HG03135 (cell line): ENCODE measurements at regions not wholly inside any gene's neighbourhood (a gene's known extent, or its start where the extent isn't known, plus 50 kb on each side); places are given as distances from the start of the nearest gene placed in this dataset.

Source experiments
- ATAC-seq: cut with Tn5 transposase; IDR thresholded peaks from one replicate; pipeline ENCODE4 v1.9.1; 2021; ENCODE audit warnings: mild to moderate bottlenecking, moderate library complexity; ENCODE audit not compliant: unreplicated experiment

DNA sequence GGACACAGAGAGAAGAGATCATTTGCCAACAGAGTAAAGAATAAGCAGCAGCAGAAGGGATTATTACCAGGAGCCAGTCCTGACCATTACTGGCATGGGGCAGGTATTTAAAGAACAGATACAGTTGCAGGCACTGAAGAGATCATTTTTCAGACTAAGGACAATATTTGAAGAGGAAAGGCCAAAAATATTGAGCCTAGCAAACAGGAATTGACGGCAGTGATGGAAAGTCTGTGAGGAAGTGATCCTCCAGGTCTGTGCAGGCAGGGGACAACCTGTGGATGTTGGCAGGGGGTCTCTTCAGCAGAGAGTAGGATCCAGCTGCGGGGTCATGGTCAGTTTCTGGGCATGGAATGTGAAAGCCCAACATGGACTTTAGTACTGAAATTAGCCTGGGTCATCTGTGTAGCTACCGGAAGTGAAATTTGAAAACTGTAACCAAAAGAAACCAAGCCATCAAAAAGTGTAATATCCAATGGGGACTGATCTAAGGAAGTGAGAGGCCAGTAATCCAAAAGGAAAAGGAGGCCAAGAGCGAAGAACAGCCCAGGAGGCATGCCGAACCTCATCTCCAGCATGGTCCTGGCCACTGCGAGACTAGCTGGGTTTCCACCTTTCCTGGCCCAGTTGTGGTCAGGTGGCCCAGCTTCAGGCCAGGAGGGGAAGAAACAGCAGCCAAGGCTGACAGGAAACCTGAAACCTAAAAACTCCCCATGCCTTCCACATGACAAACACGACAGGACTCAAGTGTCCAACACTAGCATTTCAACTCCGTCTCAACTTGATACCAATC lies 115.1 kb upstream of the TNFAIP3 start:
- ATAC-seq, result no peak

DNA sequence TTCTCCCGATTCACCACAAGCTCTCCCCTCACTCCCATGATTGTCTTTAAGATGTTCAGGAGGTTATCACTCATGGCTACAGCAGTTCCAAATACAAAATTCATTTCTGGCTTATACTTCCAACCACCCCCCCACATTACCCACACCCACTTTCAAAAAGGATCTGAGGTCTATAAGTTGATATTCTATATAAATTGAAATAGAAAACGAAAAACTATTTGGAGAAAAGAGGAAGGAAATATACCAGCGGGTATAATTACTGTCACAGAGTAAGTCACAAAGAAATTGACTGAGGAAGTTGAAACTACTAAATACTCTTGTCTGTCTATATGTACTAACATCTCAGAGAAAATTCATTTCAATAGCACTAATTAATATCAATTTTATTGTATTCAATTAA lies 112.7 kb upstream of the TNFAIP3 start:
- ATAC-seq, result peak; percentile 69

DNA sequence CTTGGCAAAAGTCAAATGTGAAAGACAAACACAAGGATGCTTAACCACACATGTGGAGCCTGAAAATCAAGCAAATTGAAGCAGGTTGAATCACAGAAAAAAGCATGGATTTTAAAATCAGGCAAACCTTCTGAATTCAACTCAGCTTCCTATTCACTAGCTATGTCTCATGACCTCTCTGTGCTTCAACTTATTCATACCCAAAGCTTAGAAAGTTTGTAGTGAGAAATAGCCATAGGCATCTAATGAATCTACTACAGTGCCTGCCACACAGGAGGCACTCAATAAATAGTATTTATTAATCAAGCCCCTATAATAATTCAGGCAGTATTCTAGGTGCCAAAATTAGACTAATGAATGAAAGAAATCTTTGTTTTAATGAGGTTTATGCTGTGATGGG lies 112.2 kb upstream of the TNFAIP3 start:
- no peak for ATAC-seq

DNA sequence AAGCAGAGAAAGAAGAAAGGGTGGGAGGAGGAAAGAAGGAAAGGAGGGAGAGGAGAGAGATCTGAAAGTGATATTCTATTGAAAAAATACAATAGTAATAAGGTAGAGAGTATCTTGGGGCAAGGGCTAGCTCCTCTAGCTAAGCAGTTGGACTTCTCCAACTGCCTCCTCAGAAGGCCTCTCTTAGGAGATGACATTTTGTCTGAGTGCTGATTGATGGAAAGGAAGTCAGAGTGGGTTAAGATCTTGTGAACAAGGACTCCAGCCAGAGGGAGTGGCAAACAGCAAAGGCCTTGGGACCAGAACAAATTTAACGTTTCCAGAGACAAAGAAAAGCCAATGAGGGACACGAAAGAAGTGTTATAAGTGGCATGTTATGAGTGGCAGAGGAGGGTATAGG lies 111.8 kb upstream of the TNFAIP3 start:
- no peak for ATAC-seq

DNA sequence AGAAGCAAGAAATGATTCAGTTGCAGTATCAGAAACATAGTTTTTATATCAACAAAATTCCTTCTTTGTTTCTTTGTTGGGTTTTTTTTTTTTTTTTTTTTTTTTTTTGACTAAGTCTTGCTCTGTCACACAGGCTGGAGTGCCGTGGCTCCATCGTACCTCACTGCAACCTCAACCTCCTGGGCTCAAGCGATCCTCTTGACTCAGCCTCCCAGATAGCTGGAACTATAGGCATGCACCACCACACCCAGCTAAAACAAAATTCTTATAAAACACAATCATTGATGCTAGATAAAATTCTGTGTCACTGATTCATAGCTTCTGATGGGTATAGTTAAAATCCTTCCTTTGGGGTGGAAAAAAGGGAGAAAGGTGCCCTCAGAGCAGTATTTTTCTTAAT lies 110.3 kb upstream of the TNFAIP3 start:
- no peak for ATAC-seq

DNA sequence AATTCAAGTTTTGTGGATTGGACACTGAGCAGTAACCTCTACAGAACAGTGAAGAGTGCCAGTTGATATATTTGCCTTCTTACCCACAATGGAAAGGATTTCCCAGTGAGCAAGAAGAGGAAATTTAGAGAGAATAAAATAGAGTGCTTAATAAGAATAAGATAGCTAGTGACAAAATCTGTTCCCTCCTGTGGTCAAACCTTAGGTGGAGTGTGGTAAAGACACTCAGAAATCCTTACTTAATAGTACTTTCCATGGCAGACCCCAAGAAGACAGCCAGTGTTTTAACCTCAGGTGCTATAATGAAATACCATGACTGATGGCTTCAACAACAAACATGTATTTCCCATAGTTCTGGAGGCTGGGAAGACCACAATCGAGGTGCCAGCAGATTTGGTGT lies 108.4 kb upstream of the TNFAIP3 start:
- ATAC-seq, result no peak

DNA sequence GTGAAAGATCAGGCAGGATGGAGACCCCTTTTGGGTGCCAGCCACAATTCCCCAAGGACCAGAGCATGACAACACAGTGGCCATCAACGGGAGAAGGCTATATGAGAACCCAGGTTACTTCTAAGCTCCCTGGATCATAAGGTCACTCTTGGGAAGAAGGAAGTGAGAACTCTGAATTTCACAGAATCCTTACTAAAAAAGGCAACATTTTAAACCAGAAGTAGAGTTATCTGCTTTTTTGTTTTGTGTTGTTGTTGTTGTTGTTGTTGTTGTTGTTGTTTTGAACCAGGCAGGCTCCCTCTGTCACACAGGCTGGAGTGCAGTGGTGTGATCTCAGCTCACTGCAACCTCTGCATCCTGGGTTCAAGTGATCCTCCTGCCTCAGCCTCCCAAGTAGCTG lies 107.4 kb upstream of the TNFAIP3 start:
- no peak for ATAC-seq

DNA sequence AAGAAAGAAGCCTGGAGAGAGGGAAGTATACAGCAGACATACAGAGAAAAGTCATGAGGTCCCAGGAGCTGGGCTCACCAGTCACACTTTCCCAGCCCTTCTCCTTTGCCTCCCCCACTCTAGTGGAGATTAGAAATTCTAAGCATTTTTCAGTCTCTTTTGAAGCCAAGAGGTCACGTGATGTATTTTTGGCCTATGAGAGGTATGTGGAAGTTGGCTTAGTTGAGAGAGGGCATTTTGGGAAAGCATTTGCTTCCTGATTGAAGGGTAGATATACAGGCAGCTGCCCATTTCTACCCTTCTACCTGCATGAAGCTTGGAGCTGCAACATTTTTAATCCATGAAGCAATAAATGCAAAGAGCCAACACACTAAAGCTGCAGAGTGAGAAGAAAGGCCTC lies 106.0 kb upstream of the TNFAIP3 start:
- no peak for ATAC-seq

DNA sequence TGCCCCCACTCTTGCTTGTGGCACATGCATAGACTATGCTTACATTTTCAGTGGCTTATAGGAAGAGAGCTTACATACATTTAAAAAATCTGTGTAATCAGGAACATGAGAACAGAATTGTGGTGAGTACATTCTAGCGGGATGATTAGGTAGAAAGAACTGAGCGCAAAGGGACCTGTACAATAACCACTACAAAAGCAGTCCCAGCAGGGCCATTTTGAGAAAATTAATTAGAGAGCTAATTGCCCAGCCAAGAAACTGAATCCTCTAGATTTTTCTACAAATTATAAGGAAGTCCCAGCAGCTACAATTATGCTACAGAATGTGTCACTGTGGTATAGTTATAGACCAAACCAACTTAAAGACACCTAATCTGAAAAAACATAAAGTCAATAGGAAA lies 105.6 kb upstream of the TNFAIP3 start:
- ATAC-seq, result no peak

DNA sequence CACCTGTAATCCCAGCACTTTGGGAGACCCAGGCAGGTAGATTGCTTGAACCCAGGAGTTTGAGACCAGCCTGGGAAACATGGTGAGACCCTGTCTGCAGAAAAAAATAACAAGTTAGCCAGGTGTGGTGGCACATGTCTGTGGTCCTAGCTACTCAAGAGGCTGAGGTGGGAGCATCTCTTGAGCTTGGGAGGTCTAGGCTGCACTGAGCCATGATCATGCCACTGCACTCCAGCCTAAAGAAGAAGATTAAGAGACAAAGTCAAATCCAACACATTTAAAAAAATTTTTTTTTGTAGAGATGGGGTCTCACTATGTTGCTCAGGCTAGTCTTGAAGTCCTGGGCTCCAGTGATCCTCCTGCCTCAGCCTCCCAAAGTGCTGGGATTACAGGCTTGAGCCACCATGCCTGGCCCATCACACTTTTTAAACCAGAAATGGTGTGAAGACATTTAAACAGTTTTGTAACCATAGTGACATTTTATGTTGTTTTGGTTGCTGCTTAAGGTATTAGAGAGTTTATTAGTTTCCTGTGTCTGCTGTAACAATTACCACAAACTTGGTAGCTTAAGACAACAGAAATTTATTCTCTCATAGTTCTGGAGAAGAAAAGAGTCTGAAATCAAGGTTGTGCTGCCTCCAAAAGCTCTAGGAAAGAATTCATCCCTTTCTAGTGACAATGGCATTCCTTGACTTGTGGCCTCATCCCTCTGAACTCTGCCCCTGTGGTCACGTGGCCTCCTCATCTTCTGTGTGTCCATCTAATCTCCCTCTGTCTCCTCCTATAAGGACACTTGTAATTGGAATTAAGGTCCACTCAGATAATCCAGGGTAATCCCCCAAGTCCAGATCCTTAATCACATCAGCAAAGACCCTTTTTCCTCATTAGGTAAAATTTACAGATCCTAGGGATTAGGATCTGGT lies 104.6 kb upstream of the TNFAIP3 start:
- no peak for ATAC-seq

DNA sequence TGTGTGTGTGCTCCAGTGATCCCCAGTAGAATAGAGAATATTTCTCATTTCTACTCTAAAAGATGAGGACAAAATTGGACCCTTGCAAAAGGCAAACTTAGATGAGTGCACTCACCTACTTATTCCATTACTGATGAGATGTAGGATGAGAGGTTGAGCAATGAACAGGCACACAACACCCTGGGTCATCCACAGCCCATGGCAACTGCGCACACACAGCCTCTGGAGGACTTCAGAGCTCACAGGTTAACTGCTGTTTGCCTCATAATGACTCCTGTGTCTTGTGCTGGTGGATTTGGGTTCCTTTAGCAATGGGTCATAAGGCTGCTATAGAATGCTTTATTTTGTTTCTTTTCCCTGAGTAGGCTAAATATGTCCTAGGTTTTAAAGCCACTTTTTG lies 103.6 kb upstream of the TNFAIP3 start:
- ATAC-seq, result no peak

DNA sequence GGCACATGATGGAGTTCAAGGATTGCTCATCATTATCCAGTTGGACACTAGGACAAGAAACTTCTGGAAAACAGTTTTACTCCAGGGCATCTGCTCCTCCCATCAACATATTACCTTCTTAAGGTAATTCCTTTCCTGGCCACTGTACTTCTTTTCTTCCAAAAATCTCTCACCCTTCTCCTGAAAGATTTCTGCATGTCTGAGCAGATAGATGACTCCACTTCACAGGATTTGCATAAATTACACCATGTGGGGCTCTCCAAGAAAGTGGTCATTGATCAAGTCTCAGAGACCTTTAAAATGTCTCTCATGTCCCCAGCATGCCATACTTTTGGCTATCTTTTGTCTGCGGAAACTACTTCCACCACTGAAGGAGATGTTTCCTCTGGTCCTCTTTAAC lies 103.2 kb upstream of the TNFAIP3 start:
- ATAC-seq, result no peak

DNA sequence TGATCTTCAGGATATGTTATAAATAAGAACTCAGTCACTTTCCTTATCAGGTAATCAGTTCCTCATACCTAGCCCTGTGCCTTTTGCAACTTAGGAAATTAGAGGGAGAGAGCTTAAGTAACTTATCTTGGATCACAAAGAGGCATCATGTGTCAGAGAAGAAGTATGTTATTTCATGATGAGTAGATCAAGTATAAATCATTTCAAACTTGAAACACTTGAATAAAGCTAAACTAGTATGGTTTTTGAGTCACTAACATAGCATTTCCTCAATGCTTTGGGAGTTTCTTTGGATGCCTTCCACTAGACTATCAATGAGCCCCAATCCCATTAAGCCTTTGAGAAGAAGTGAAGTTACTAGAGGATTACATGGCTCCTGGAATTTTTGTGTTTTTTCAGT lies 102.6 kb upstream of the TNFAIP3 start:
- ATAC-seq, result no peak

DNA sequence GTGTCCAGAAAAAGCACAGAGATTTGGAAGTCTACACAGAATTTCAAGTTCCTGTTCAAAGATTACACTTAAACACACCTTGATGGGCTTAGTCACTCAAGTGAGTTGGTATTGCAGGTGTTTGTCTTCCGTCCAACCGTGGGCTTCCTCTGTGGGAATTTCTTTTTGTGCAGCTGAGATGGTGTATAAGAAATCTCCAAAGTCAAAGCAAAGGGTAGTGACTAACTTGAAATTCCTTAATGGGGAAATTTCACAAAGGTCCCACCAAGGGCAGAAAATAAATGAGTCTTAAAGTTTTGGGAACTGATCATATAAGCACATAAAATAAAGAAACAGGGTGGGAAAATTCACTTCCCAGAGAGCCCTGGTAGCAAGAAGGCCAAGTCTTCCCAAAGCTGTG lies 102.0 kb upstream of the TNFAIP3 start:
- no peak for ATAC-seq

DNA sequence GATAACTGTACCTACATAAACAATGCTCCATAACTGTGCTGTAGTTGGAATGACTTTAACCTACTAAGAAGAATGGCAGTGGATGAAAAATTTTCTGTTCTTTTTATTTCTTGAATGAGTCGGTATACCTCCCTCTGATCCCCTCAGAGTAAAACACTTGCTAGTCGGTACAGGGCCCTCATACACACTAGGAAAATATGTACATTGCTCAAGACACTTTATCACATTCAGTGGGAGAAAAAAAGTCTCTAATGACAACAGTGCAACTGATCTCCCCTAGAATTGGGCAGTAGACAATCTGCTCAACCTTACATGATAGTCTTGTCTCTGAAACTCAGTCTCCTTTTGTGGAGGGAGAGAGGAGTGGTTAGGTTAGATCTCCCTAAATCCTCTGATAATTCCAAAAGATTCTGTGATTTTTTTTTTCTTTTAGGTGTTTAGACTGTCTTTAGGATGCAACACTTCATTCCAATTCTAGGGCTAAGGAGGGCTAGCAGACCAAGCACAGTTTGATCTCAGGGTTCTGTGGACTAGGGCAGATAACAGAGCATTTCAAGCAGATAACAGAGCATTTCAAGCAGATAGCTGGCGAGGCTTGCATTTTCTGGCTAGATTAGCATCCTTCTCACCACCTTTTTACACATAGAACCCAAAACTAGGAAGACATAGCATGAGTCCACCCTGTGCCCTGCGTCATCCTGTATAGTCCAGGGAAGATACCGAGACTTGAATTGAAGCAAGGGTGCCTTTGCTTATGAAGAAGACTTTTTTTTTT lies 100.3 kb upstream of the TNFAIP3 start:
- no peak for ATAC-seq

DNA sequence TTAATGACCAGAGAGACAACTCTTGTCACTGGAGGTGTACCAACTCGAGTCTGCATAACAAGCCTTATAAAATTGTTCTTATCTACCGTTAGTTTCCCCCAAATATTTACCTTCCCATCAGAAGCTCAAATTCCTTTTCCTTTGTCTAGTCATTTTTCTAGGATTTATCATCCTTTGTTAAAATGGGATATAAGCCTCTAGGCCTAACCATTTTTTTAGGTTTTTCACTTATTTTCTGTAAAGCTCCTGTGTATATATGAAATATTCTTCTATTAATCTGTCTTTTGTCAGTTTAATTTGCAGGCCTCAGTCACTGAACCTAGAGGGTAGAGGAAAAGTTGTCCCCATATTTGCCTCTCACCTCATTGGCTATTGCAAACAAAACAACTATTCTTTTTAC lies 99.6 kb upstream of the TNFAIP3 start:
- no peak for ATAC-seq

DNA sequence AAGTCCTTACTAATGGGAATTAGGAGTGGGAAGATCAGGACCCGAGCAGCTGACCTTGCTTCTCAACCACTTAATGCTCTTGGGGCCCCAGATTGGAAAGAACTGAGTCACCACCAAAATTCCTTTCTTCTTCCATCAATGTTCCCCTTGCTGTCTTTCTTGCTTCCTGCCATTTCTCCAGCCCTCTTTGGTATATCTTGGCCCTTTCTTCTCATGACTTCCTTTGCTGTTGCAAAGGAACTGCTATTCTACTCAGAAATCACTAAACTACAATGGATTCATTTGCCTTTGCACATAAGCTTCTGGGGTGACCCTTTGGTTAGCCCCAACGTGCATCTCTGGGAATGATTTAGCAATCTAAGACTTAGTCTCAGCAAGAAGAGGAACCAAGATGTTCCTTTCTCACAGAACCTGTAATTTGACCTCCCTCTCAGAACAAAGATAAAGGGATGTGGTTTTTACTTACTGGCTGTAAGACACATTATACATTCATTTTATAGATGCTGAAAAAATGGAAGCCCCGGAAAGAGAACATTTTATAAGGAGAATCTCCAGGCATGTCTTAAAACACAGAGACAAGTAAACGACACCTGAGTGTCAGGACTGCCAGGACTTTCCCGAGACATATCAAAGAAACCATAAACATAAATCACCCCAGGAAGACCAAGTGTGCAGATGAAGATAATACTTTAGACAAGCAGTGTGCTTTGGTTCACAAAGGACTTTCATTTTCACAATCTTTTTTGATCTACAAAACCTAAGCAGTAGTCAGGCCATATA lies 99.0 kb upstream of the TNFAIP3 start:
- peak; percentile 84 for ATAC-seq

DNA sequence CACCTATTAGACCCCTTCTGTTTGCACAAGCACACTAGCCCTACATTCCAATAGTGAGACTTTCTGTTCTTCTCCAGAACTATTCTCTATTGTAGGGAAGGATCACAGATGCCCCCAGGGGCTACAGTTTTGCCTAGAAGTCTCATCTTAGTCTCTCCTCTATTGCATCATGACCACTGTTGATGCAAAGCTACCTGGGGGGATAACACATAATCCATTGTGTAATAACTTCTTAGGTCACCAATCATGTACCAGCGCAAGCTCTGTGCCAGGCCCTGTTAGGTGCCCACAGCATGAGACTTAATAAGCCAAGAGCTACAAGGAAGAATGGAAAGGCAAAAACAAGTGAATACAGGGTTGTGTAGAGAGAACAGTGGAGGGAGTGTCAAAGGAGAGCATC lies 98.1 kb upstream of the TNFAIP3 start:
- no peak for ATAC-seq

DNA sequence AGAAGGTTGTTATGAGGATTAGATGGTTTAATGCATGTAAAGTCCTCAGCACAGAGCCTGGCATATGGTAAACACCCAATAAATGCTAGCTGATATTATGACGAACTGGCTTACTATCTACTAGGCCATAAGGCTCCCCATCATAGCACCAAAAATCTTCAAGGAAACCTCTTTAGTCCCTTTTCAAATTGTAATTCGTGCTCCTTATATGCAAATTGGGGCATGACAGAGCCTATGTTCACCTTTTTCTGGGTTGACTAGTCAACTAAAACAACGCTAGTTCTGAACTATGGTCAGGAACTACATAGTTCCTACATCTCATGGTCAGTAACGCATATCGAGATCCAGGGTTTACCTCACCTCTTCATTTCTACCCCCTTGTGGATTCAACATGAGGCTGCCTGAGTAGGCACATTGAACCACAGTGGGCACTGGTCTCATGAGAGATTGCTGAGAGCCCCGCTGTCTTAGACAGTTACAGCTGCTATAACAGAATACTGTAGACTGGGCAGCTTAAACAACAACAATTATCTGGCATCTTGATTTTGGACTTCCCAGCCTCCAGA lies 97.2 kb upstream of the TNFAIP3 start:
- no peak for ATAC-seq

DNA sequence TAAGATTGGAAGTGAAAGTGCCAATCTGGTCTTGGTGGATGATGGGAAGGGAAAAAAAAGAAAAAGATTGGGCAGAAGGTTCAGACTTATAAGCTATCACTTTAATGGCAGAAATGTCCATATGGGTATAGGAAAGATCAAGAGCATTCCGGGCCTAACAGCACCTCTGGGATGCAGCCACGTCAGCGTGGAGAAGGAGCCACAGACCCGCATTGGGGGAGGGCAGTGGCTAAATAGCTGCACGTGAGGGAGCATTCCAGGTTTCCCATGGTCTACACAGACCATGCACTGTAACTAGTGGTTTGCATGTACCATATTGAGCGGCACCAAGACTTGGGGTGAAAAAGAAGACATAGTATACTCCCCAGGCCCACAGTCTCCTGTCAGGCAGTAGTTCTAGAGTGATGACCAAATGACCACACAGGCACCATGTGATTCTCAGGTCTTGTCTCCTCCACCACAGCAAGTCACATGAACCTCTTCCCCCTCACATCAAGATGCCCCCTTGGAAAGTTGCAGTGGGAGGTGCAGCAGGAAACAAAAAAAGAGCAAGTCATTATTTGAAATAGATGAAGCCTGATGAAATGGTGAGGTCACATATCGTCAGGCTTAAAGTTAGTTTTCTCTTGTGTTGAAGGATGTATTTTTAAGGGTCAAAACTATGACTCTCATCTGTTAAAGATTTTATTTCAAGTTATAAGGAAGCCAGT lies 94.4 kb upstream of the TNFAIP3 start:
- no peak for ATAC-seq
